ENCODE measurements at regions not wholly inside any gene's neighbourhood (a gene's known extent, or its start where the extent isn't known, plus 50 kb on each side); places are given as distances from the start of the nearest gene placed in this dataset.

GRCh38 chr5:74401281-74401945 lies 239.1 kb downstream of the ENC1 start:
- H4K20me1 ChIP-seq = no peaks in the 10 kb centered on the region
- H3K9ac ChIP-seq = no peak overlapping the region
- H3K9me3 ChIP-seq (replicated peaks in 1 of 11) = peaks cover 0 to 6% (median 0%) of the 10 kb centered on the region in 11 experiments; a peak in 1 of 22 replicates
- no peak for TF ChIP-seq Cebpa-rat (IDR thresholded peaks at IDR 0.05)
- no peaks in the 10 kb centered on the region for H3K36me3 ChIP-seq
- no peaks in the 10 kb centered on the region for H3K27me3 ChIP-seq
- H3K4me1 ChIP-seq = peaks cover 0 to 16% (median 0%) of the 10 kb centered on the region in 10 experiments; a peak in 3 of 20 replicates
- peak overlapping the region in 2 of 11 experiments; percentile 17 to 56; a peak in 2 of 22 replicates for H3K4me2 ChIP-seq
- H3K4me3 ChIP-seq = no peak overlapping the region
- no peak overlapping the region for H3K27ac ChIP-seq

DNA sequence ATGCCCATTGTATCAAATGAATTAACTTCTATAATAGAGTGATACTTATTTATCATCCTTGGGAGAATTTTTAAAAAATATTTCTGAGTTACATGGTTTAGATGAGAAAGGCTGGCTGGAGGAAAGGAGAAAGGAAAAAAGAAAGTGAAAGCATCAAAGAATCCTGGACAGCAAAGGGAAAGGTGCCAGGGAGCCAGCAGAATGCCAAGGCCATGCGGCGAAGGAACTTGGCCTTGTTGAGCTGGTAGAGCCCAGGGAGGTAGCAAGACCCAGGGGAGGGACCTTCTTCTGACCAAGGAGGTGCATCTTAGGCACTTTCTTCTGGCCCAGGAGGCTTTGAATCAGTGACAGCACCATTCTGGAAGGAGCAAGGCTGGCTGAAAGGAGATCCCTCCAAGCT lies 240.5 kb downstream of the ENC1 start:
- Histone ChIP-seq H3K27me3 (no peaks in the 10 kb centered on the region), H4K20me1 (no peaks in the 10 kb centered on the region), H3K36me3 (no peaks in the 10 kb centered on the region), H3K4me2 (no peak overlapping the region), H3K9me3 (replicated peaks in 1 of 11) (peaks cover 0 to 6% (median 0%) of the 10 kb centered on the region in 11 experiments; a peak in 1 of 22 replicates), H3K4me3 (no peak overlapping the region), H3K27ac (no peak overlapping the region), H3K4me1 (peaks cover 0 to 16% (median 0%) of the 10 kb centered on the region in 10 experiments; a peak in 4 of 20 replicates), H3K9ac (no peak overlapping the region)
- no peak for TF ChIP-seq Cebpa-rat (IDR thresholded peaks at IDR 0.05)

- Histone ChIP-seq H3K36me3 (no peaks in the 10 kb centered on the region), H3K9me3 (replicated peaks in 1 of 11) (peaks cover 0 to 6% (median 0%) of the 10 kb centered on the region in 11 experiments; a peak in 1 of 22 replicates), H4K20me1 (no peaks in the 10 kb centered on the region), H3K9ac (no peak overlapping the region), H3K27ac (no peak overlapping the region), H3K27me3 (no peaks in the 10 kb centered on the region), H3K4me3 (no peak overlapping the region), H3K4me2 (no peak overlapping the region), H3K4me1 (peaks cover 0 to 11% (median 0%) of the 10 kb centered on the region in 10 experiments; a peak in 4 of 20 replicates)
- TF ChIP-seq Cebpa-rat (IDR thresholded peaks at IDR 0.05) = no peak
Measured at GRCh38 chr5:74396913-74397622, 243.5 kb downstream of the ENC1 start.

DNA sequence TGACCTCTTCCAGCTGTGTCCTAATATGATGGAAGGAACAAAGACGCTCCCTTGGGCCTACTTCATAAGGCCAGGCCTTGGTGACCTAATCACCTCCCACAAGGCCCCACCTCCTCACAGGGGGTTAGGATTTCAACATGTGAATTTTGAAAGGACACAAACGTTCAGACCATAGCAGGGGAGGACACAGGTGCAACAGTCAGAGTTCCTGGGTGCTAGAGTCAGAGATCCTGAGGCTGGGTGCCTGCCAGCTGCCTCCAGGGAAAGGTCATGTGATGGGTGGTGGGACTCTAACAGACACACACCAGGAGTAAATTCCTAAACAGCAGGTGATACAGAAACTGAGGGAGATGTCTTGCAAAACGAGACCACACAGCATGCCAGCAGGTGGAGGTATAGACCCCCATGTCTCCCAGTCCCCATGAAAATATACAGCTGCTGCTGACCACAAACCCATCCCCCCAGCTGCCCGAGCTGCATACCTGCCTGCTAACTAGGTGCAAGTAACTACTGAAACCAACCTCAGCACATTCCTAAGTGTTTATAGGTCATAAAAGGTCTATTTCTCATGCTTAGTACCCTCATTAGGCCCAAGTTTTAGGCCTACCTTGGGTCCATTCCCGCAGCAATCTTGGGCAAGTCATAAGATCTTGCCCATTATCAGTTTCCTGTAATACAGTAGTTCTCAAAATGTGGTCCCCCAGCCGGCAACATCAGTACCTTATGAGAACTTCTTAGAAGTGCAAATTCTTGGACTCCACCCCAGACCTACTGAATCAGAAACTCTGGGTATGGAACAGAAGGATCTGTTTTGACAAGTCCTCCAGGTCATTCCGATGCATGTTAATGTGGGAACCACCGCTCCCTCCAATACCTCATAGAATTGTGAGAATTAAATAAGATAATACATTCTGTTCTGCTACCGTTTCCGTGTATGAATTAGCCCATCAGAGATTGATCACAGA lies 245.3 kb downstream of the ENC1 start:
- peak overlapping the region in 1 of 11 experiments; percentile 16; a peak in 1 of 22 replicates for H3K4me2 ChIP-seq
- peaks cover 0 to 6% (median 0%) of the 10 kb centered on the region in 10 experiments; a peak in 1 of 20 replicates for H3K4me1 ChIP-seq
- no peak overlapping the region for H3K27ac ChIP-seq
- H3K27me3 ChIP-seq = no peaks in the 10 kb centered on the region
- no peaks in the 10 kb centered on the region for H4K20me1 ChIP-seq
- peaks cover 0 to 6% (median 0%) of the 10 kb centered on the region in 11 experiments; a peak in 1 of 22 replicates for H3K9me3 ChIP-seq (replicated peaks in 1 of 11)
- H3K36me3 ChIP-seq = no peaks in the 10 kb centered on the region
- TF ChIP-seq Cebpa-rat (IDR thresholded peaks at IDR 0.05) = no peak
- no peak overlapping the region for H3K4me3 ChIP-seq
- no peak overlapping the region for H3K9ac ChIP-seq

GRCh38 chr5:74394528-74394915 lies 246.0 kb downstream of the ENC1 start:
- Histone ChIP-seq H3K36me3 (no peaks in the 10 kb centered on the region), H3K9me3 (replicated peaks in 1 of 11) (peaks cover 0 to 6% (median 0%) of the 10 kb centered on the region in 11 experiments; a peak in 1 of 22 replicates), H4K20me1 (no peaks in the 10 kb centered on the region), H3K27me3 (no peaks in the 10 kb centered on the region), H3K9ac (no peak overlapping the region), H3K4me1 (peaks cover 0 to 6% (median 0%) of the 10 kb centered on the region in 10 experiments; a peak in 1 of 20 replicates), H3K4me2 (0 out of 22 replicates have a peak overlapping the region, but pooled peaks of 1 of the 11 experiments have one; percentile 16), H3K4me3 (no peak overlapping the region), H3K27ac (no peak overlapping the region)
- TF ChIP-seq Cebpa-rat (IDR thresholded peaks at IDR 0.05) = no peak

DNA sequence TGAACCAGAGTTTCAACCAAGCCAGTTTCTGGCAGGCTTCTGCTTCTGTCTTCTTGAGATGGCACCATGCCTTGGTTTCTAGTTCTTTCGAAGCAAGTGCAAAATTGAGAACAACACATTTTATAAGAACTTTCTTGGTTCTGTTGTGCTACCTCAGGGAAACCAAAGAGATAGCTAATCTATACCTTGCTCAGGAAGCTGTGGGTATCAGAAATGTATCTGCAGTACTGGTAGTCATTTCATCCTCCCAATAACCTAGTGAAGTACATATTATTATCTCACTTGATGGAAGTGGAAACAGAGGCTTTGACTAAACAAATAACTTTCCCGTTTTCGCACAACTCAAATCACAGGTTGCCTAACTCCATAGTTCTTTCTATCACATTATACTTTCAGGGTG lies 246.6 kb downstream of the ENC1 start:
- Histone ChIP-seq H3K4me2 (no peak overlapping the region), H3K9me3 (replicated peaks in 1 of 11) (peaks cover 0 to under 1% (median 0%) of the 10 kb centered on the region in 11 experiments; a peak in 1 of 22 replicates), H4K20me1 (no peaks in the 10 kb centered on the region), H3K9ac (no peak overlapping the region), H3K4me1 (peaks cover 0 to 6% (median 0%) of the 10 kb centered on the region in 10 experiments; a peak in 1 of 20 replicates), H3K36me3 (no peaks in the 10 kb centered on the region), H3K4me3 (no peak overlapping the region), H3K27me3 (no peaks in the 10 kb centered on the region), H3K27ac (no peak overlapping the region)
- TF ChIP-seq Cebpa-rat (IDR thresholded peaks at IDR 0.05) = no peak

DNA sequence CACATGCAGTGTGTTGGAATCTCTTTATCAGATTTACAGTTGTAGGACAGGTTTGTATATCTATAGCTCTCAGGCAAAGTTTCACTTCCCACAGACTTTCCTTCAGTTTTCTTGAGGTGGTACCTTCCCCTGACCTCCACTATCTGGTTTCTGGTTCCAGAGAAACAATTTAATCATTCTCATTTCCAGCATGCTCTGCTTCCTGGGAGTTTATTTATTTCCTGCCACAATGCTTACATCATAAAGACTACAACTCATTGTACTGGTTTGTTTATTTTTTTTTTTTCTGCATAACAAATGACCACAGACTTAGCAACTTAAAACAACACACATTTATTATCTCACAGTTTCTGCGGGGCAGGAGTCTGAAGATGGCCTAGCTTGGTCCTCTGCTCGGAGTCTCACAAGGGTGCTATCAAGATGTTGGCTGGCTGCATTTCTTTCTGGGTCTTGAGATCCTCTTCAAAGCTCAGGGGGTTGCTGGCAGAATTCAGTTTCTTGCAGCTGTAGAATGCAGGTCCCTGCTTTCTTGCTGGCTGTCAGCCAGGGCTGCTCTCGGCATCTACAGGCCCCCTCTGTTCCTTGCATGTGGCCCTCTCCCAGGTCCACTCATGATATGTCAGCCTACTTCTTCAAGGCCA lies 247.7 kb downstream of the ENC1 start:
- H3K9me3 ChIP-seq (replicated peaks in 1 of 11) = no peaks in the 10 kb centered on the region
- H3K36me3 ChIP-seq = no peaks in the 10 kb centered on the region
- no peak overlapping the region for H3K4me2 ChIP-seq
- H3K4me3 ChIP-seq = no peak overlapping the region
- peaks cover 0 to 6% (median 0%) of the 10 kb centered on the region in 10 experiments; a peak in 1 of 20 replicates for H3K4me1 ChIP-seq
- H3K27me3 ChIP-seq = no peaks in the 10 kb centered on the region
- TF ChIP-seq Cebpa-rat (IDR thresholded peaks at IDR 0.05) = no peak
- no peak overlapping the region for H3K9ac ChIP-seq
- H4K20me1 ChIP-seq = no peaks in the 10 kb centered on the region
- H3K27ac ChIP-seq = no peak overlapping the region

- H3K27me3 ChIP-seq = no peaks in the 10 kb centered on the region
- TF ChIP-seq Cebpa-rat (IDR thresholded peaks at IDR 0.05) = no peak
- peaks cover 0 to 6% (median 0%) of the 10 kb centered on the region in 10 experiments; a peak in 1 of 20 replicates for H3K4me1 ChIP-seq
- no peaks in the 10 kb centered on the region for H4K20me1 ChIP-seq
- H3K36me3 ChIP-seq = no peaks in the 10 kb centered on the region
- no peak overlapping the region for H3K9ac ChIP-seq
- H3K4me3 ChIP-seq = no peak overlapping the region
- H3K27ac ChIP-seq = no peak overlapping the region
- H3K4me2 ChIP-seq = no peak overlapping the region
- no peaks in the 10 kb centered on the region for H3K9me3 ChIP-seq (replicated peaks in 1 of 11)
Measured at GRCh38 chr5:74391410-74391809, 249.1 kb downstream of the ENC1 start.
